Fibroblast of lung (primary cell): ENCODE measurements at regions not wholly inside any gene's neighbourhood (a gene's known extent, or its start where the extent isn't known, plus 50 kb on each side); places are given as distances from the start of the nearest gene placed in this dataset.

Experiments used
- DNase-seq, 2 donors: peaks; one replicate each; pipeline versions ENCODE4 v3.0.0 to v3.0.0-alpha.2; 2010; ENCODE audit warnings: low read depth in 2 of 2
- H2AFZ ChIP-seq: 2 replicates; pipeline ENCODE4 v1.5.1; 2012; ENCODE audit warnings: low read length, control low read depth, inconsistent platforms
- H3K27ac ChIP-seq: 2 replicates; pipeline ENCODE4 v1.5.1; 2011; ENCODE audit warnings: low read length, control low read depth; ENCODE audit not compliant: insufficient read depth
- H3K27me3 ChIP-seq: 2 replicates; pipeline ENCODE4 v1.5.1; 2011; ENCODE audit warnings: mild to moderate bottlenecking, low read length; ENCODE audit not compliant: control insufficient read depth, insufficient read depth
- H3K36me3 ChIP-seq: 2 replicates; pipeline ENCODE4 v1.5.1; 2011; ENCODE audit warnings: low read length; ENCODE audit not compliant: control insufficient read depth, insufficient read depth
- H3K4me1 ChIP-seq: 2 replicates; pipeline ENCODE4 v1.5.1; 2011; ENCODE audit warnings: low read length; ENCODE audit not compliant: control insufficient read depth, insufficient read depth; ENCODE audit errors: extremely low read depth
- H3K4me2 ChIP-seq: 2 replicates; pipeline ENCODE4 v1.5.1; 2011; ENCODE audit warnings: low read length, control low read depth; ENCODE audit not compliant: insufficient read depth; ENCODE audit errors: extremely low read depth
- H3K4me3 ChIP-seq, 4 experiments: fragments of 200-600 bp in 1 of 4; sonication (generic) in 1 of 4; replicated peaks in 1 of 4; 2 replicates each; pipeline ENCODE4 v1.5.1; 2011 to 2016; ENCODE audit warnings: low read length in 4 of 4, low read depth in 3 of 4, mild to moderate bottlenecking in 3 of 4, control low read depth in 2 of 4, inconsistent platforms in 1 of 4, mixed read lengths in 1 of 4; ENCODE audit not compliant: insufficient read depth in 1 of 4; ENCODE audit errors: control extremely low read depth in 1 of 4
- H3K79me2 ChIP-seq: 2 replicates; pipeline ENCODE4 v1.5.1; 2012; ENCODE audit warnings: mild to moderate bottlenecking, low read length, inconsistent platforms; ENCODE audit not compliant: control insufficient read depth, insufficient read depth
- H3K9ac ChIP-seq: 2 replicates; pipeline ENCODE4 v1.5.1; 2011; ENCODE audit warnings: mild to moderate bottlenecking, low read length, control low read depth; ENCODE audit not compliant: insufficient read depth
- H3K9me3 ChIP-seq: 2 replicates; pipeline ENCODE4 v1.5.1; 2012; ENCODE audit warnings: low read depth, low read length; ENCODE audit not compliant: control insufficient read depth, insufficient read depth
- H4K20me1 ChIP-seq: 2 replicates; pipeline ENCODE4 v1.5.1; 2011; ENCODE audit warnings: low read length; ENCODE audit not compliant: control insufficient read depth, insufficient read depth; ENCODE audit errors: extremely low read depth
- CTCF ChIP-seq, 2 donors: IDR thresholded peaks in 1 of 2; conservative IDR thresholded peaks in 1 of 2; 1 replicate in 1 of 2; 2 replicates in 1 of 2; pipeline ENCODE4 v1.5.1; 2011 to 2012; ENCODE audit warnings: low read length in 2 of 2, control low read depth in 1 of 2, inconsistent platforms in 1 of 2, low read depth in 1 of 2, mild to moderate bottlenecking in 1 of 2
- EZH2 ChIP-seq: IDR thresholded peaks from 2 replicates; pipeline ENCODE4 v1.5.1; 2012; ENCODE audit warnings: low read length, control low read depth, mild to moderate bottlenecking; ENCODE audit errors: missing control alignments

DNA sequence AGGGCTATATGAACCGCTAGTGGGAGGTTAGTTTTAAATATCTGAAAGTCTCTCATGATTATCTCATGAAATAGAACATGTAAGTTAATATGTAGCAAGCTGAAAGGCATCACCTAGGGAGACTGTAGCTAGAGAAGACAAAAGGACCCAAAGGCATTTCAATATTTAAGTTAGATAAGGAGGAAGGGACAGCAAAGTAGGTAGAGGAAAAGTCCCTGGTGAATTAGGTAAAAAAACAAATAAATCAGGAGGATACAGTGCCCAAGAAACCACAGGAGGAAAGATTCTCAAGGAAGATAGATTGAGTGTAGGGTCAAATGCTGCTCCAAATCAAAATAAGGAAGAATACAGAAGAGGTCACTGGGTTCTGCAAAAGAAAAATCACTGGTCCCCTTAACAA is 175.5 kb downstream of the GASK1B start:
- Histone ChIP-seq H2AFZ (no peak overlapping the region), H3K4me3 (no peak overlapping the region), H3K9me3 (no peaks in the 10 kb centered on the region), H3K79me2 (no peaks in the 10 kb centered on the region), H4K20me1 (no peaks in the 10 kb centered on the region), H3K27me3 (no peaks in the 10 kb centered on the region), H3K4me2 (no peak overlapping the region), H3K27ac (no peak overlapping the region), H3K9ac (no peak overlapping the region), H3K36me3 (no peaks in the 10 kb centered on the region), H3K4me1 (peaks cover 2% of the 10 kb centered on the region)
- DNase-seq, result no peak
- no peak for TF ChIP-seq EZH2
- no peak for TF ChIP-seq CTCF (conservative IDR thresholded peaks at IDR 0.05 in 1 of 2, IDR thresholded peaks at IDR 0.05 in 1 of 2; ENCODE audit: low read depth in 1 of 2, low read length in 2 of 2)

DNA sequence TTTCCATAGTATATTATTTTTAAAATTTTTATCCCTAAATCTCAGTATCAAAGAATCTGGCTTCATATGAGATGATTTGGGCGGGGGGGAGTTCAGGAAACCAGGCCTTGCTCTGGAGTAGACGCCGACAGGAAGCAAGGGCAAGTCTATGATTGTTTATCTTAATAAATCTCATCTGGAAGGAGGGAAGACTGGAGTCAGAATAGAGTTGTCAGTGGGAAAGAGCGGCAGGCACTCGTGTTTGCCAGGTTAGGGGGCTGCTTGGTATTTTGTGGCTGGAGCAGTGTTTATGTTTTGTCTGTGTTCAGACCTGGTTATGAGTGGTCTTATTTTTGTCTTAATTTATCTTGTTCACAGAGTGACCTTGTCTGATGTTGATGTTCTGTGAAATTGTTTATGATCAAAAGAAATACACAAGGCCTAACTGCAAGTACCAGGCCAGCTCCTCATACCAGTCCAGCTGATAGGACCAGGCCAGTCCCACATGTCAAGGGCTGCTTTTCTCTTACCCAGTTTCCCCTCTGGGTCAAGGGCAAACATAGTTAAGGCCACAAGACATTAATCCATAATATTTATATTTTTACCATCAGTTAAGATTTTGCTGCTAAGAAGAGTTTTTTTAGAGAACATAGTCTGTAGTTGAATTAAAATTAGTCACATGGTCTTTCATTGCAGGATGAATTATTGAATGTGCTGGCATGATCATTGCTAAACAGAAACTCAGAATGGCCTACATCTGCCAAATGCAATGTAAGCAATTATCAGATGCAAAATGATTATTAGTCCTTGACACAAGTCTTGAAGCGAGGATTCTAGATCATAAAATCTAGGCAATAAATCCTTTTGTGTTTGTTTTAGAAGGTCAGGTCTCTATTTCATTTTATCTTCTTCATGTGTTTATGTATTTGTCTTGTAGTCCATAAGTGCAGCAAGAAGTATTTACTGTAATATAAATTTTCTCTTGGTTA is 176.5 kb downstream of the GASK1B start:
- peak overlapping the region; percentile 60 for H2AFZ ChIP-seq
- peak; percentile 42 to 47 for DNase-seq
- no peaks in the 10 kb centered on the region for H3K79me2 ChIP-seq
- H3K4me3 ChIP-seq, result no peak overlapping the region
- no peaks in the 10 kb centered on the region for H4K20me1 ChIP-seq
- no peaks in the 10 kb centered on the region for H3K9me3 ChIP-seq
- no peak overlapping the region for H3K27ac ChIP-seq
- no peak overlapping the region for H3K4me2 ChIP-seq
- H3K27me3 ChIP-seq, result no peaks in the 10 kb centered on the region
- H3K36me3 ChIP-seq, result no peaks in the 10 kb centered on the region
- TF ChIP-seq EZH2, result no peak
- TF ChIP-seq CTCF (conservative IDR thresholded peaks at IDR 0.05 in 1 of 2, IDR thresholded peaks at IDR 0.05 in 1 of 2; ENCODE audit: low read depth in 1 of 2, low read length in 2 of 2), result no peak
- H3K4me1 ChIP-seq, result peaks cover 2% of the 10 kb centered on the region
- H3K9ac ChIP-seq, result no peak overlapping the region

- Histone ChIP-seq H3K9me3 (no peaks in the 10 kb centered on the region), H3K4me3 (no peak overlapping the region), H4K20me1 (no peaks in the 10 kb centered on the region), H3K79me2 (no peaks in the 10 kb centered on the region), H3K9ac (no peak overlapping the region), H3K36me3 (no peaks in the 10 kb centered on the region), H3K27ac (no peak overlapping the region), H2AFZ (peak overlapping the region; percentile 52), H3K4me1 (peaks cover 2% of the 10 kb centered on the region), H3K27me3 (no peaks in the 10 kb centered on the region), H3K4me2 (peak overlapping the region; percentile 44)
- TF ChIP-seq CTCF (conservative IDR thresholded peaks at IDR 0.05 in 1 of 2, IDR thresholded peaks at IDR 0.05 in 1 of 2; ENCODE audit: low read depth in 1 of 2, low read length in 2 of 2) (no peak), EZH2 (no peak)
- DNase-seq, result peak; percentile 12 to 36
Observed at GRCh38 chr4:157994863-157995262, 178.0 kb downstream of the GASK1B start.
